Limb (tissue), 2 donors: ENCODE measurements at regions not wholly inside any gene's neighbourhood (a gene's known extent, or its start where the extent isn't known, plus 50 kb on each side); places are given as distances from the start of the nearest gene placed in this dataset.
"Not testable (repeated sequence)": the region's sequence is repeated elsewhere in the genome, so short reads cannot be mapped to it uniquely, and the experiment has no call there.

ENCODE experiments used
- DNase-seq, 2 donors: peaks; one replicate each; pipeline ENCODE4 v3.0.0-alpha.2; 2016; ENCODE audit errors: extremely low spot score in 2 of 2

DNA sequence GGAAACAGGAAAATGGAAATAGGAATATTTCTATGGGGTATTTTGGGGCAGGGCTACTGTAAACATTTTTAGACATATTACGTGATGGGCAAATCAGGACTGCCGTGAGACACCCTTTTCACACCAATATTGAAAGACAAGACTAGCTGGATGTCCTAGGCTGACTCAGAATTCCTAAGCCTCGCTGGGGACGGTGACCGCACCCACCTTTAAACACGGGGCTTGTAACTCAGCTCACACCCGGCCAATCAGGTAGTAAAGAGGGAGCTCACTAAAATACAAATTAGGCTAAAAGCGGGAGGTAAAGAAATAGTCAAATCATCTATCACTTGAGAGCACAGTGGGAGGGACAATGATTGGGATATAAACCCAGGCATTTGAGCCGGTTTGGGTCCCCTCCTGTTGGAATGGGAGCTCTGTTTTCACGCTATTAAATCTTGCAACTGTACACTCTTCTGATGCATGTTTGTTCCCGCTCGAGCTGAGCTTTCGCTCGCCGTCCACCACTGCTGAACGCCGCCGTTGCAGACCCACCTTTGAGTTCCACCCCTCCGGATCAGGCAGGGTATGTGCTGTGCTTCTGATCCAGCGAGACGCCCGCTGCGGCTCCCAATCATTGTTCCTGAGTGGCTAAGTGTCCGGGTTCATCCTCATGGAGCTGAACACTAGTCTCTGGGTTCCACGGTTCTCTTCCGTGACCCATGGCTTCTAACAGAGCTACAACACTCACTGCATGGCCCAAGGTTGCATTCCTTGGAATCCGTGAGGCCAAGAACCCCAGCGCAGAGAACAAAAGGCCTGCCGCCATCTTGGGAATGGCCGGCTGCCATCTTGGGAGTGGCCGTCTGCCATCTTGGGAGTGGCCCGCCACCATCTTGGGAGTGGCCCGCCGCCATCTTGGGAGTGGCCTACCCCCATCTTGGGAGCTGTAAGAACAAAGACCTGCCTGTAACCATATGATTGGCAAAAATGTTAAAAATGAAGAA lies 152.6 kb downstream of the CRLF2 start:
- no peak for DNase-seq

- DNase-seq = not testable (repeated sequence)
These were observed 158.8 kb downstream of the CRLF2 start for GRCh38 chrX:1053600-1053999.

- no peak for DNase-seq
These were observed 159.4 kb downstream of the CRLF2 start for GRCh38 chrX:1053072-1053471.

DNA sequence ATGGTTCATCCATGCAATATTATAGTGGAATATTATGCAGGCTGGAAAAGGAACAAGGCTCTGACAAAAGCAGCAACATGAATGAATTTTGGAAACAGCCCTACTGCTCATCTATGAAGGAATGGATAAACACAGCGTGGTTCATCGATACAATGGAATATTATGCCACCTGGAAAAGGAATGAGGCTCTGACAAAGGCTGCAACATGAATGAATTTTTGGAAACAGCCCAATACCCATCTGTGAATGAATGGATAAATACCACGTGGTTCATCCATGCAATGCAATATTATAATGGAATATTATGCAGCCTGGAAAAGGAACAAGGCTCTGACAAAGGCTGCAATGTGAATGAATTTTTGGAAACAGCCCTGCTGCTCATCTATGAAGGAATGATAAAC lies 160.4 kb downstream of the CRLF2 start:
- no peak for DNase-seq

DNA sequence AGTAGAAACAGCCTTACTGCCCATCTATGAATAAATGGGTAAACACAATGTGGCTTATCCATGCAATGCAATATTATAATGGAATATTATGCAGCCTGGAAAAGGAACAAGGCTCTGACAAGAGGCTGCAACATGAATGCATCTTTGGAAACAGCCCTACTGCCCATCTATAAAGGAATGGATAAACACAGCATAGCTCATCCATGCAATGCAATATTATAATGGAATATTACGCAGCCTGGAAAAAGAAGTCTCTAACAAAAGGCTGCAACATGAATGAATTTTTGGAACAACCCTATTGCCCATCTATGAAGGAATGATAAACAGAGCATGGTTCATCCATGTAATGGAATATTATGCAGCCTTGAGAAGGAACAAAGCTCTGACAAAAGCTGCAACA lies 161.0 kb downstream of the CRLF2 start:
- no peak for DNase-seq

DNA sequence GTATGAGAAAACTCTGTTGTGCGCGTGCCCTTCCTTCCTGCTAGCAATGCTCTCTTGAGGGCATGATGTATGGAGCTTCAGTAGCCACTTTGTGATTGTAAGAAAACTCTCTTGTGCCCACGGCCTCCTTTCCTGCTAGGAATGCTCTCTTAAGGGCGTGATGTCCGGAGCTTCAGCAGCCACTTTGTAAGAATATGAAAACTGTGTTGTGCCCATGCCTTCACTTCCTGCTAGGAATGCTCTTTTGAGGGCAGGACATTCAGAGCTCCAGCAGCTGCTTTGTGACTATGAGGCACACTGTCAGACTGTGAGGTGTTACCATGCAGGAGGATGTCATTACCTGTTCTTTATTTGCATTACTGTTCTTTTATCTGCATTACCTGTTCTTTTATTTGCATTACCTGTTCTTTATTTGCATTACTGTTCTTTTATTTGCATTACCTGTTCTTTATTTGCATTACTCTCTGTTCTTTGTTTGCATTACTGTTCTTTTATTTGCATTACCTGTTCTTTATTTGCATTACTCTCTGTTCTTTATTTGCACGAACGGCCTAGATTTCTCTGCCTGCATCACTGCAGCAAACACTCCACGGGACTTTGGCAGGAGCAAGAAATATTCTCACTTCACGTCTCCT lies 166.7 kb downstream of the CRLF2 start:
- DNase-seq = no peak

DNA sequence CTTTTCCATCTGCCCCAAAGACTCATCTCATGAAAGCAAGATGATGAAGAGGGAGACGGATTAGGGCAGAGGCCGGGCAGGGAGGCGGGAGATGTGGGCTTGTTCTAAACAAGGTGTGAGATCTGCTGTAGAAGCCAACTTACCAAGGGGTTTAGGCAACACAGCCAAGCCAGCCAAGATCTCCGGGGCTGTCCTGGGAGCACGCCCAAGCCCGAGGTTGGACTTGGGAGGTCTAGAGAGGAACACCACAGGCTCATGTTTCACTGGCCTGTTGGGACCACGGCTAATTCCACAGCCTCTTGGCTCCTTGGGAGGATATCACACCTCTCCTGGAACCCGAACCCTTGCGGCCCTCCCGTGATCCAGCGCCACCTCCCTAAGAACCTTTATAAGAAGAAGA lies 171.4 kb downstream of the CRLF2 start:
- DNase-seq = peak in 1 of 2 donors; percentile 27

DNA sequence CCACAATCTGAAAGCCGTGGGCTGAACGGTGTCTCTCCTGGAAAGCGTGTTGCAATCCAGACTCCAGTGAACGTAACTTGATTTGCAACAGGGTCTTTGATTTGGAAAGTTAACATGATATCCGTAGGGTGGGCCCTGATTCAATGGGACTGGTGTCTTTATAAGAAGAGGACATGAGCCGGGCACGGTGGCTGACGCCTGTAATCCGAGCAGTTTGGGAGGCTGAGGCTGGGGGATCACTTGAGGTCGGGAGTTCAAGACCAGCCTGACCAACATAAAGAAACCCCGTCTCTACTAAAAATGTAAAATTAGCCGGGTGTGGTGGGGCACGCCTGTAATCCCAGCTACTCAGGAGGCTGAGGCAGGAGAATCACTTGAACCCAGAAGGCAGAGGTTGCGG lies 176.5 kb downstream of the CRLF2 start:
- DNase-seq = not testable (repeated sequence)

GRCh38 chrX:1035206-1035605 lies 177.2 kb downstream of the CRLF2 start:
- DNase-seq = no peak

DNA sequence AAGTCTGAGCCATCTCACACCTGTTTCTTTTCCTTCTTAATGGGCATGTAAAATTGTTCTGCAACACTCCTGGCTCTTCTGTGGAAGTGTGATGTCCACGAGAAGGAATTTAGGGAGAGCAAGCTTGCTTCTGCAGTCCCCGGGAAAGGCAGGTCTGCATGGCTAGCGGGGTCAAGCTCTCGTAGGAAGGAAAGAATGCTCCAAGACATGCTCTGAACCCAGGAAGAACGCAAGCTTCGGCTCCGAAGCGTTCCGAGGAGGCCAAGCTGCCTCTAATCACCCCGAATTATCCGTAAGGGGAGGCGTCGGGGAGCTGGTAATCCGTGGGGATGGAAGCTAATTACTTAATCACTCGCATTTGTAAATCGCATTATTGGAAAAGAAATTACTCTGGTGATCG lies 177.7 kb downstream of the CRLF2 start:
- no peak for DNase-seq

GRCh38 chrX:1031521-1032430 lies 180.7 kb downstream of the CRLF2 start:
- no peak for DNase-seq

DNA sequence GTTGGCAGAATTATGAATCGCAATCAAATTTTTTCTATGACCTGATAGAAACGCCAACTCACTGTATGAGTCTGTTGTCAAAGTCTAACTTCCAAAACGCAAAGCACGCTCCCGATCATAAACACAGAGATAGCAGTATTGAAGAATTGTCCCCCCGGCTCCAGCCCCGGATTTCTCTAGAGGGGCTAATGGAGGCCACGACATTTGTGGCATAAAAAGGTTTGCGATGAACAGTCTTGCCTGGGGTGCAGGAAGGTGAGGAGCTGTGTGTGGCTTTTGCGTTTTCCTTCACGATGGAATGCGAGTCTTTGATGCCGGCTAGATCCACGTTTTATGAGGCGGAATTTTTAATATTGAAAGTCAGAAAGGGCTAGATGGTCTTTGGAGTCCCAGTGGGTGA lies 183.0 kb downstream of the CRLF2 start:
- DNase-seq = no peak

DNA sequence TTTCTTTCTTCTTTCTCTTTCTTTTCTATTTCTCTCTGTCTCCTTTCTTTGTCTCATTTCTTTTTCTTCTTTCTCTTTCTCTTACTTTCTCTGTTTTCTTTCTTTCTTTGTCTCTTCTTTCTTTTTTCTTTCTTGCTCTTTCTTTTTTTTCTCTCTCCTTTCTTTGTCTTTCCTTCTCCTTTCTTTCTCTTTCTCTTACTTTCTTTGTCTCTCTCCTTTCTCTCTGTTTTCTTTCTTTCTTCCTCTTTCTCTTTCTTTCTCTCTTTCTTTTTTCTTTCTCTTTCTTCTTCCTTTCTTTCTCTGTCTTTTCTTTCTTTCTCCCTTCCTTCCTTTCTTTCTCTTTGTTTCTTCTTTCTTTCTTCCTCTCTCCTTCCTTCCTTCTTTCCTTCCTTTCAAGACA lies 184.8 kb downstream of the CRLF2 start:
- no peak for DNase-seq

DNA sequence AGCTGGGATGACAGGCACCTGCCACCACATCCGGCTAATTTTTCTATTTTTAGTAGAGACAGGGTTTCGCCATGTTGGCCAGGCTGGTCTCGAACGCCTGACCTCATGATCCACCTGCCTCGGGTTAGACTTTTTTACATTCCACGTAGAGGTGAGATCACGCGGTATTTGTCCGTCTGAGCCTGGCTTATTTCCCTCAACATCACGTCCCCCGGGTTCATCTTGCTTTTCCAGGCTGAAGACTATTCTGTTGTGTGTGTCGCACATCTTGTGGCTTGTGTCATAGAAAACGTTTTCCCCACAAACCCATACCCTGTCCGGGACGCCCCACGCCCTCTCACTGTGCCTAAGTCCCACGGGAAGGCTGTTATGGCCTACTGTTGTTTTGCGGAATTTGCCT lies 185.3 kb downstream of the CRLF2 start:
- DNase-seq = no peak

- DNase-seq = no peak
These were observed 186.0 kb downstream of the CRLF2 start for GRCh38 chrX:1026263-1027015.

- DNase-seq = no peak
These were observed 187.0 kb downstream of the CRLF2 start for GRCh38 chrX:1025413-1025812.

DNA sequence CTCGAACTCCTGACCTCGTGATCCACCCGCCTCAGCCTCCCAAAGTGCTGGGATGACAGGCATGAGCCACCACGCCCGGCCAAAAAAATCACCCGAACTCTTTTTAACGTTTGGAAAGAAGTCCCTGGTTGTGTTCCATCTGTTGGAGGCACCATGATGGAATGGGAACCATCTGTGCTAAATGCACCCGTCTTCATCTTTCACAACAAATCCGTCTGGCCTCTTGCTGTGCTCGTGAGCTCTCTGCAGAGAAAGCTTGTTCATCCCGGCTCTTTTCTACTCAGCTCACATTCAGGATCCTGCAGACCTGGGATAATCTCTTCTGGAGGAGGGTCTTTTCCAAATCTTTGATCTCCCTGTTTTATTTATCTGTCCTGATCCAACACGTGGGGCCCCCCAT lies 188.8 kb downstream of the CRLF2 start:
- DNase-seq = no peak

- not testable (repeated sequence) for DNase-seq
These were observed 191.0 kb downstream of the CRLF2 start for GRCh38 chrX:1021314-1021993.

- DNase-seq = no peak
These were observed 191.7 kb downstream of the CRLF2 start for GRCh38 chrX:1020634-1021166.

DNA sequence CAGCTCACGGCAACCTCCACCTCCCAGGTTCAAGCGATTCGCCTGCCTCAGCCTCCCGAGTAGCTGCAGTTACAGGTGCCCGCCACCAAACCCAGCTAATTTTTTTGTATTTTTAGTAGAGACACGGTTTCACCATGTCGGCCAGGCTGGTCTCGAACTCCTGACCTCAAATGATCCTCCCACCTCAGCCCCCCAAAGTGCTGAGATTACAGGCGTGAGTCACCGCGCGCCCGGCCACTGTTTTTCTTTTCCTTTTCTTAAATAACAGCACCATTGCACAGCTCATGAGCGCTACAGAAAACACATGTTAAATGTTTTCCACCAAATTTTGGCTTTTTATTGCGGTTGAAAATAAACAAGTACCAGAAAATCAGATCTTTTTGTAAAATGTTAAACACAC lies 195.5 kb downstream of the CRLF2 start:
- not testable (repeated sequence) for DNase-seq
